ENCODE measurements at regions not wholly inside any gene's neighbourhood (a gene's known extent, or its start where the extent isn't known, plus 50 kb on each side); places are given as distances from the start of the nearest gene placed in this dataset.

DNA sequence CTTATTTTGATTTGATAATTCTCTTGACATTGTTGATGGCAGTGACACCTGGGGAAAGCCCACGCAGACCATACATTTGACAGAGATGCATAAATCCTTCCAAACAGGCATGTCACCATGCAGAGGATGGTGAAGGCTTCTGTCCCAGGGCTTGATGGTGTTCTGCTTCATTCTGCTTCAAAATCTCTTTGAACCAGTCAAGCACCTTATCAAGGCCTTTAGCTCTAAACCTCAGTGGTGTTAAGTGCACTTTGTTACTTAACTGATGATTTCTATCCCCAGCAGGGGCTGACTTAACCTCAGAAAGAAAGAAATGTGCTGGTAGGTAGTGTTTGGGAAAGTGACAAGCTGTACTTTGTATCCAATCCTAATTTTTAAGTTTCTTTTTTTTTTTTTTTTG lies 81.1 kb downstream of the RRAGC start:
- TF ChIP-seq, protein P1, sequence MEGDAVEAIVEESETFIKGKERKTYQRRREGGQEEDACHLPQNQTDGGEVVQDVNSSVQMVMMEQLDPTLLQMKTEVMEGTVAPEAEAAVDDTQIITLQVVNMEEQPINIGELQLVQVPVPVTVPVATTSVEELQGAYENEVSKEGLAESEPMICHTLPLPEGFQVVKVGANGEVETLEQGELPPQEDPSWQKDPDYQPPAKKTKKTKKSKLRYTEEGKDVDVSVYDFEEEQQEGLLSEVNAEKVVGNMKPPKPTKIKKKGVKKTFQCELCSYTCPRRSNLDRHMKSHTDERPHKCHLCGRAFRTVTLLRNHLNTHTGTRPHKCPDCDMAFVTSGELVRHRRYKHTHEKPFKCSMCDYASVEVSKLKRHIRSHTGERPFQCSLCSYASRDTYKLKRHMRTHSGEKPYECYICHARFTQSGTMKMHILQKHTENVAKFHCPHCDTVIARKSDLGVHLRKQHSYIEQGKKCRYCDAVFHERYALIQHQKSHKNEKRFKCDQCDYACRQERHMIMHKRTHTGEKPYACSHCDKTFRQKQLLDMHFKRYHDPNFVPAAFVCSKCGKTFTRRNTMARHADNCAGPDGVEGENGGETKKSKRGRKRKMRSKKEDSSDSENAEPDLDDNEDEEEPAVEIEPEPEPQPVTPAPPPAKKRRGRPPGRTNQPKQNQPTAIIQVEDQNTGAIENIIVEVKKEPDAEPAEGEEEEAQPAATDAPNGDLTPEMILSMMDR (conservative IDR thresholded peaks at IDR 0.05) = no peak
- no peak for TF ChIP-seq ZFX (IDR thresholded peaks at IDR 0.05)
